ENCODE measurements at regions not wholly inside any gene's neighbourhood (a gene's known extent, or its start where the extent isn't known, plus 50 kb on each side); places are given as distances from the start of the nearest gene placed in this dataset.

GRCh38 chr2:498493-499178 lies 178.6 kb downstream of the TMEM18 start:
- no peaks in the 10 kb centered on the region for H3K9me3 ChIP-seq (ENCODE audit: control insufficient read depth in 1 of 2, insufficient read depth in 1 of 2, low read depth in 1 of 2, low read length in 2 of 2)
- H3K27me3 ChIP-seq (ENCODE audit: insufficient read depth, low read length): 0 out of 2 replicates have a peak, but pooled peaks cover 9% of the 10 kb centered on the region
- no peak for ATAC-seq
- POLR2A ChIA-PET: no interaction called here
- DNase-seq (ENCODE audit: low read depth, low spot score): no peak
- no peak overlapping the region for H3K4me3 ChIP-seq (replicated peaks in 1 of 2; ENCODE audit: low read depth in 1 of 2, low read length in 2 of 2)
- H3K27ac ChIP-seq (ENCODE audit: low read depth, low read length): no peak overlapping the region
- CTCF ChIA-PET: no interaction called here
- no peaks in the 10 kb centered on the region for H3K9me2 ChIP-seq (ENCODE audit: insufficient read depth)
- no peak overlapping the region for H3K4me2 ChIP-seq (ENCODE audit: low read length)
- H3K4me1 ChIP-seq (ENCODE audit: control insufficient read depth in 1 of 2, insufficient read depth in 2 of 2, low read length in 2 of 2): no peaks in the 10 kb centered on the region
- no peaks in the 10 kb centered on the region for H3K79me2 ChIP-seq (ENCODE audit: insufficient read depth, low read length)
- no peaks in the 10 kb centered on the region for H4K20me1 ChIP-seq (ENCODE audit: insufficient read depth)
- BruUV-seq (replicated peaks): no TSS peak
- intact Hi-C loops (cut with micrococcal nuclease): no loop called here
- no peak overlapping the region for H2AFZ ChIP-seq (ENCODE audit: low read depth, low read length, poor library complexity, severe bottlenecking)
- H3K9ac ChIP-seq (ENCODE audit: low read length): no peak overlapping the region
- H3K36me3 ChIP-seq (ENCODE audit: control insufficient read depth in 1 of 2, insufficient read depth in 2 of 2, low read length in 2 of 2): no peaks in the 10 kb centered on the region
- TF ChIP-seq REST (IDR thresholded peaks at IDR 0.05; ENCODE audit: low read depth): no peak
- no peak for TF ChIP-seq TCF7L2 (IDR thresholded peaks at IDR 0.05; ENCODE audit: borderline replicate concordance, extremely low read depth, insufficient read depth, insufficient read length)
- no peak for TF ChIP-seq POLR2A (IDR thresholded peaks at IDR 0.05; ENCODE audit: borderline replicate concordance, extremely low read depth, insufficient read depth, insufficient read length)
- no peak for TF ChIP-seq ELF1 (IDR thresholded peaks at IDR 0.05; ENCODE audit: borderline replicate concordance, low read depth)
- TF ChIP-seq JUND (IDR thresholded peaks at IDR 0.05): no peak
- TF ChIP-seq MAX (IDR thresholded peaks at IDR 0.05): no peak
- TF ChIP-seq SRF (IDR thresholded peaks at IDR 0.05; ENCODE audit: low read depth): no peak
- RAD21 ChIA-PET (ENCODE audit: low non-redundant PET in 1 of 2, low total read pairs in 2 of 2, uncharacterized antibody in 2 of 2, unreplicated experiment in 2 of 2): no interaction called here

Data from HCT116 (cell line).